ENCODE measurements at regions not wholly inside any gene's neighbourhood (a gene's known extent, or its start where the extent isn't known, plus 50 kb on each side); places are given as distances from the start of the nearest gene placed in this dataset.

DNA sequence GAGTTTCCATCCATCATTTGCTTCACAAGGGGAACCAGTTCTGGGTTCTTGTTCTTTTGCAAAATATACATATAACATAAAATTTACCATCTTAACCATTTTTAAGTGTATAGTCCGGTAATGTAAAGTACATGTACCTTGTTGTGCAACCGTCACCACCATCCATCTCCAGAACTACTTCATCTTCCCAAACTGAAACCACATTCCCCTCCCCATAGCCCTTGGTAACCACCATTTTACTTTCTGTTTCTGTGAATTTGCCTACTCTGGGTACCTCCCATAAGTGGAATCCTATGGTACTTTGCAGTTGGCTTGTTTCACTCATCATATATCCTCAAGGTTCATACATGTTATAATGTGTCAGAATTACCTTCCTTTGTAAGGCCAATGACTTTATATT lies 70.3 kb upstream of the DSP start:
- H3K9ac ChIP-seq (ENCODE audit: control insufficient read depth, insufficient read depth, low read length), result no peak overlapping the region
- in situ Hi-C loops (cut with MboI), result no loop called here
- no peaks in the 10 kb centered on the region for H3K9me3 ChIP-seq (replicated peaks; ENCODE audit: control insufficient read depth, insufficient read depth, low read length)
- ChIA-PET CTCF (no interaction called here), POLR2A (no interaction called here), RAD21 (ENCODE audit: unreplicated experiment) (no interaction called here), SMC1A (ENCODE audit: uncharacterized antibody, unreplicated experiment) (no interaction called here)
- no TSS peak for BruUV-seq (replicated peaks)
- 100% methylated on average over 2 of the region's 2 CpGs for WGBS (ENCODE audit: insufficient coverage, insufficient replicate concordance, low lambda C conversion rate, missing lambda C conversion rate)
- H3K4me2 ChIP-seq (ENCODE audit: control insufficient read depth, insufficient read depth), result no peak overlapping the region
- no peak overlapping the region for H2AFZ ChIP-seq (ENCODE audit: control insufficient read depth, low read depth, low read length)
- no peak overlapping the region for H3K27ac ChIP-seq (ENCODE audit: control insufficient read depth, insufficient read depth)
- no peaks in the 10 kb centered on the region for H3K4me1 ChIP-seq (ENCODE audit: control insufficient read depth, insufficient read depth, low read length)
- TF ChIP-seq, protein P1, sequence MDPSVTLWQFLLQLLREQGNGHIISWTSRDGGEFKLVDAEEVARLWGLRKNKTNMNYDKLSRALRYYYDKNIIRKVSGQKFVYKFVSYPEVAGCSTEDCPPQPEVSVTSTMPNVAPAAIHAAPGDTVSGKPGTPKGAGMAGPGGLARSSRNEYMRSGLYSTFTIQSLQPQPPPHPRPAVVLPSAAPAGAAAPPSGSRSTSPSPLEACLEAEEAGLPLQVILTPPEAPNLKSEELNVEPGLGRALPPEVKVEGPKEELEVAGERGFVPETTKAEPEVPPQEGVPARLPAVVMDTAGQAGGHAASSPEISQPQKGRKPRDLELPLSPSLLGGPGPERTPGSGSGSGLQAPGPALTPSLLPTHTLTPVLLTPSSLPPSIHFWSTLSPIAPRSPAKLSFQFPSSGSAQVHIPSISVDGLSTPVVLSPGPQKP (IDR thresholded peaks at IDR 0.05; ENCODE audit: low read depth, low read length), result no peak
- TF ChIP-seq HCFC1 (IDR thresholded peaks at IDR 0.05; ENCODE audit: low read length) (no peak), WRNIP1 (IDR thresholded peaks at IDR 0.05; ENCODE audit: borderline replicate concordance, low read depth, low read length) (no peak), STAT3 (IDR thresholded peaks at IDR 0.05; ENCODE audit: low read depth, low read length) (no peak), POU2F2 (IDR thresholded peaks at IDR 0.05; ENCODE audit: borderline replicate concordance, low read depth, low read length) (no peak), ASH2L (IDR thresholded peaks at IDR 0.05; ENCODE audit: borderline replicate concordance, low read depth) (no peak), BMI1 (IDR thresholded peaks at IDR 0.05; ENCODE audit: borderline replicate concordance) (no peak), SIX5 (IDR thresholded peaks at IDR 0.05; ENCODE audit: low read depth, low read length, severe bottlenecking) (no peak), RELA (IDR thresholded peaks at IDR 0.05; ENCODE audit: borderline replicate concordance, partially characterized antibody) (no peak), GATAD2B (conservative IDR thresholded peaks at IDR 0.05; ENCODE audit: low read depth) (no peak)
- TF ChIP-seq, protein P2, sequence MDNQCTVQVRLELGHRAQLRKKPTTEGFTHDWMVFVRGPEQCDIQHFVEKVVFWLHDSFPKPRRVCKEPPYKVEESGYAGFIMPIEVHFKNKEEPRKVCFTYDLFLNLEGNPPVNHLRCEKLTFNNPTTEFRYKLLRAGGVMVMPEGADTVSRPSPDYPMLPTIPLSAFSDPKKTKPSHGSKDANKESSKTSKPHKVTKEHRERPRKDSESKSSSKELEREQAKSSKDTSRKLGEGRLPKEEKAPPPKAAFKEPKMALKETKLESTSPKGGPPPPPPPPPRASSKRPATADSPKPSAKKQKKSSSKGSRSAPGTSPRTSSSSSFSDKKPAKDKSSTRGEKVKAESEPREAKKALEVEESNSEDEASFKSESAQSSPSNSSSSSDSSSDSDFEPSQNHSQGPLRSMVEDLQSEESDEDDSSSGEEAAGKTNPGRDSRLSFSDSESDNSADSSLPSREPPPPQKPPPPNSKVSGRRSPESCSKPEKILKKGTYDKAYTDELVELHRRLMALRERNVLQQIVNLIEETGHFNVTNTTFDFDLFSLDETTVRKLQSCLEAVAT (IDR thresholded peaks at IDR 0.05), result no peak
- ATAC-seq, result no peak
- no peaks in the 10 kb centered on the region for H3K27me3 ChIP-seq (replicated peaks in 1 of 2; ENCODE audit: control insufficient read depth in 2 of 2, insufficient read depth in 2 of 2, low read length in 1 of 2)
- intact Hi-C loops (cut with micrococcal nuclease; ENCODE audit: unreplicated experiment), result no loop called here
- H3K36me3 ChIP-seq (ENCODE audit: control insufficient read depth in 2 of 2, insufficient read depth in 2 of 2, low read length in 1 of 2), result no peaks in the 10 kb centered on the region
- no peak overlapping the region for H3K4me3 ChIP-seq
- H4K20me1 ChIP-seq (ENCODE audit: control insufficient read depth, insufficient read depth), result no peaks in the 10 kb centered on the region
- no peak for FAIRE-seq
- H3K79me2 ChIP-seq (ENCODE audit: control insufficient read depth, insufficient read depth, low read length), result no peaks in the 10 kb centered on the region
- DNase-seq (ENCODE audit: low read depth, low spot score), result no peak

Data from GM12878 (cell line).